HG02938 (cell line): ENCODE measurements at regions not wholly inside any gene's neighbourhood (a gene's known extent, or its start where the extent isn't known, plus 50 kb on each side); places are given as distances from the start of the nearest gene placed in this dataset.

Experiments
- ATAC-seq: cut with Tn5 transposase; IDR thresholded peaks from one replicate; pipeline ENCODE4 v1.9.1; 2021; ENCODE audit warnings: mild to moderate bottlenecking, moderate library complexity; ENCODE audit not compliant: unreplicated experiment

DNA sequence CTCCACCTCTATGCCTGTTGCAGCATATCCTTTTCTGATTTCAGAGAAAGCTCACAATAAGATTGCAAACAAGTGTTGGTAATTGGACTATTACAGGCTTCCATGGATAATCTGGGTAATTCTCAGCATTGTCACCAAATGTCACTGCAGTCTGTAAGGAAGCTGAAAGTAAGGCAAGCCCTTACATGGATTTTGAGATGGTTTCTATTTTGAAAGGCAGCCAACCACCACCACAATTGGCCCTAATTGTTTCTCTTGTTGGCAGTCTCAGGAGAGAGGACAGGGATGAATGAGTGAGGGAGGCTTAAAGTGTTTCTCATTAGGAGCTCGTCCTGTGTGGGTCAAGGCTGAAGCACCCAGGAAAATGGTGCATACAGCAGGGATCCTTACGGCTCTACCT is 879.9 kb downstream of the TUSC7 start:
- ATAC-seq = no peak

- ATAC-seq = no peak
Measured at GRCh38 chr3:117595615-117596014, 886.0 kb downstream of the TUSC7 start.

DNA sequence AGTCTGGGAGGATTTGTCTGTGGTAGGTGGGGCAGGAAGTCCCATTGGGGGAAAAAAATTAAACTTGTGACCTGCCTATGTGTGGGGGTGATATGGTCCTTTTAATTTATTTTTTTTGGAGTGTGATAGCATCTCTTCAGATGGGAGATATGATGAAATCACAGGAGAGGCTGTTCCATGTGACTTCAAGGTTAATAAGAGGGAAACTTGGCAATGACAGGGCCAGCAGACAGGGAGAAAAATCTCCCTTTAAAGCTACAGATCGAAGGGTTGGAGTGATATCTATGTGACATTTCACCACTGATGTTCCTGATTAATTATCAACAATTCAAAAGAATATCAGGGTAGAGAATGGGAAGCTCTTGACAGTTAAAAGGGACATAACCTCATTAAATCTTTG is 886.9 kb downstream of the TUSC7 start:
- ATAC-seq = no peak

- no peak for ATAC-seq
Measured at GRCh38 chr3:117597865-117598264, 888.3 kb downstream of the TUSC7 start.

GRCh38 chr3:117600112-117600511 is 890.5 kb downstream of the TUSC7 start:
- peak; percentile 39 for ATAC-seq

GRCh38 chr3:117600666-117601065 is 891.1 kb downstream of the TUSC7 start:
- no peak for ATAC-seq

DNA sequence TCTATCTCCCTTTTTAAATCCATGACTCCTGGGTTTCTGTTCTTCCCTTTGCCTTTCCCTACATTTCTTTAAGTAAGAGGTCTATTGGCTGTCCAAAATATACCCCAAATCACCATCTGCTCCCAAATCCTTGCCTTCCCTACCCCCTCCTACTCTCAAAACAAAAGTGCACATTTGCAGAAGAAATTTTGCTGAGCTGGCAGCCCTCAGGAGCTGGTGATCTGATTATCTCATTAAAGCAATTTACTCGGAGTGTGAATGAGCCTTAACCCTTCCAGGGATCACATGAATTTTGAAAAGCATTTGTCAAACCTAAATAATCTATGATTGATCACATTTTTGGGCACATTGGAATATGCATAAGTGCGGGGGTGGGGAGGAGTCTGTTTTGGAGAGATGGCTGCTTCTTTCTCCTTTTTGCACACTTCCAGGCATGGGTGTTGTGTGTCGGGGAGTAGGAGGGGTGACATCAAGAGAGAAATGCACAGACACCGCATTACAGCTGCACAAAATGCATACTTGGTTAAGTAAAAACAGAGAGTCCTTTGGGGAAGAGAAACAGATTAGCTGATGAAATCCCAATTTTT is 892.6 kb downstream of the TUSC7 start:
- no peak for ATAC-seq

- ATAC-seq = peak; percentile 58
Measured at GRCh38 chr3:117603097-117603496, 893.5 kb downstream of the TUSC7 start.

- ATAC-seq = no peak
Measured at GRCh38 chr3:117606866-117607265, 897.3 kb downstream of the TUSC7 start.

- no peak for ATAC-seq
Measured at GRCh38 chr3:117609330-117609729, 899.8 kb downstream of the TUSC7 start.

- no peak for ATAC-seq
Measured at GRCh38 chr3:117610156-117610555, 900.6 kb downstream of the TUSC7 start.

- no peak for ATAC-seq
Measured at GRCh38 chr3:117611211-117611610, 901.6 kb downstream of the TUSC7 start.

DNA sequence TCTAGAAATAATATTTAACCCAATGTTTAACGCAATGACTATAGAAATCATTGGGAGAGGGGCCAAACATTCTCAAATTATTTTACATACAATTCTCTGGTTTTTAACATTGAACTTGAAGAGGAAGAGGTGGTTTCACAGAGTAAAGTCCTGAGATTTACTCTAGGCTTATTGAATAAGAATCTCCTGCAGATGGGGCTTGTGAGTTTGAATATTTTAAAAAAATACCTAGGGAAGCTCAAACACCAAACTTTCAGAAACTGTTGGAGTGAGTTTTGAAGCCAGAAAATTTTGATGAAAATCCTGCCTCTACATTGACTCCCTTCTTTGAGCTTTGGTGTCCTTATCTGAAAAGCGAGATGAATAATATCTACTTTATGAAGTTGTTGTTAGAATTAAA is 906.6 kb downstream of the TUSC7 start:
- ATAC-seq = no peak

DNA sequence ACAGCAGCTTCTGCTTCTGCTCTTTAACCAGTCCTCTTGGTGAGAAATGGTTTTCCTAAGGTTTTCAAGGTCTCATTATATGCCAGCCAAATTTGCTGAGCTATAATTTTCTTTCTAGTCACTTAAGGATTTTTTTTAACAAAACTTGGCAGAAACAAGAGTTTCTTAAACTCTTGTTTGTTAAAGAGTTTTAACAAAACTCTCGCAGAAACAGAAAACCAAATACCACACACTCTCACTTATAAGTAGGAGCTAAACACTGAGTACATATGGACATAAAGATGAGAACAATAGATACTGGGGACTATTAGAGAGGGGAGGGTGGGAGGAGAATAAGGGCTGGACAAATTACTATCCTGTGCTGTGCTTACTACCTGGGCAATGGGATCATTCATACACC is 908.3 kb downstream of the TUSC7 start:
- no peak for ATAC-seq

DNA sequence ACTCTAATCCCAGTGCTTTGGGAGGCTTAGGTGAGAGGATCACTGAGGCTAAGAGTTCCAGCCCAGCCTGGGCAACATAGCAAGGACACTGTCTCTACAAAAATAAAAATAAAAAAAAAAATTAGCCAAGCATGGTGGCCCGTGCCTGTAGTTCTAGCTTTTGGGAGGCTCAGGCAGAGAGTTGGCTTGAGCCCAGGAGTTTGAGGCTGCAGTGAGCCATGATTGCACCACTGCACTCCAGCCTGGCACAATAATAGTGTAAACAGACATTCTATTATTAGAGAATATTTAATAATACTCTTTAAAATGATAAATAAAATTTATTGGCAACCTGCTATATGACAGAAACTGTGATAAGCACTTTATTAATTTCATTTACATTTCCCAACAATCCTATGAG is 908.9 kb downstream of the TUSC7 start:
- no peak for ATAC-seq

GRCh38 chr3:117619805-117620204 is 910.2 kb downstream of the TUSC7 start:
- ATAC-seq = no peak

GRCh38 chr3:117622171-117622841 is 912.7 kb downstream of the TUSC7 start:
- ATAC-seq = no peak

DNA sequence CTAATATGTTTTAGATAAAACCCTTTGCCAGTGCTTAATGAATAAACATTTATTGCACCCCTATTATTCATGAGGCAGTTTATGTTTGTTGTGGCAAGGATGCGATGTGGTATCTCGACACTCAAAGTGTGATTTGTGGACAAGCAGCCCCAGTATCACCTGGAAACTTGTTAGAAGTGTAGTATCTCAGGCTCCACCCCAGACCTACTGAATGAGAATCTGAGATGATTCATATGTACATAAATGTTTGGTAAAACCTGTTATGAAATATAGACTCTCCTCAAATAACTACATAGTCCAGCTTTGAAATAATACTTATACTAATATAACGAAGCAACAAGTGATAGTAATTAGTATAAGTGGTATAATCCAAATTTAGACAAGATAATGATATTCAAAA is 914.8 kb downstream of the TUSC7 start:
- no peak for ATAC-seq

DNA sequence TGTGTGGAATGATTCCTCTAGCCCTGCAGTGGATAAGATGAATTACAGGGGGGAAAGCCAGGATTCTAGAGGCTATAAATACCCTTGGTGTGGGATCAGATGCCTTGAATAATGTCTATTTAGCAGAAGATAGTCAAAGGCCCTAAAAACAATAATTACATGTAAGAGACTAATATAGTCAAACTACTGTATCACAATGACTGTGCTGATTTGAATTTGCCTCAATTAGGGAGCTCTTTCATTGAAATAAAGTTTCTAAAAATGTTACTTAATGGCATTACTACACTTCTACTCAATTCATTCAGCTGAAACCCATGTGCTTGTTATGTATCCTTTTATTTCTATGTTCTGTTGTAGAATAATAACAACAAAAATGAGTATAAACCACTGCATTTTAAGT is 915.6 kb downstream of the TUSC7 start:
- ATAC-seq = no peak

DNA sequence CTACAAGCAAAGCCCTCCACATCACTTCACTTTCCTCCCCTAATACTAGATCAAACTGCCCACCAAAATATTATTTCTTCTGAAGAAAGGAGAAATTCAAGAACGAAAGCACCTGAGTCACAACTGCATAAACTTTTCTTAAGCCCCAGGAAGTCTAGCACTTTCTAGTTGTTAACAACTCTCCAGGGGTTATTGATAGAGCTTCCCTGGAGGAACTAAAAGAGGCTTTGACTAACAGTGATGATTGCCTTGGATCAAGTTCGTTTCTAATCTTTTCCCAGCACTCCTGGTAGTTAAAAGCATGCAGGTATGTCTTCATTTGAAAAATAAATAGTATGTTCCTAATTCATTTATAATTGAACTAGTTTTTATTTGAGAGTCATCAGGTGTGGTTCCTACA is 917.0 kb downstream of the TUSC7 start:
- ATAC-seq = no peak

DNA sequence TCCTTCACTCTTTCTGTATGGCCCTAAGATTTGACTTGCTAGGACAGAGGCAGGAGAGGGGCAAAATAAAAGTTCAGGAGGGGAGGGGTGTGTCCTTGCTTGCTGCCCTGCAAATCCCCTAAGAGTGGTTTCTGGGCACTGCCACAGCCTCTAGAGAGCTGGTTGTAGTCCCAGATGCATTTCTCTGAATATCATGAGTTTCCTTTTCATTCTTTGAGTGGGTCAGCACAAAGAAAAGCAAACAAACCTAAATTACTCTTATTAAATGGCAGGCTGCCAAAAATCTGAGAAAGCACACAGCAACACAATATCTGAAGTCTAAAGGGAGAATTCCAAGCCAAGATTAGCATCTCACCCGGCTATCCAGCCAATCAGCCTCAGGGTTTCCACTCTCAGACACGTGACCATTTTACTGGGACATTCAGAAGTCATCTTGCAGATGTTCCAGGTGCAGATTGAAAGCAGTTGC is 919.3 kb downstream of the TUSC7 start:
- no peak for ATAC-seq

GRCh38 chr3:117629505-117629904 is 919.9 kb downstream of the TUSC7 start:
- no peak for ATAC-seq

DNA sequence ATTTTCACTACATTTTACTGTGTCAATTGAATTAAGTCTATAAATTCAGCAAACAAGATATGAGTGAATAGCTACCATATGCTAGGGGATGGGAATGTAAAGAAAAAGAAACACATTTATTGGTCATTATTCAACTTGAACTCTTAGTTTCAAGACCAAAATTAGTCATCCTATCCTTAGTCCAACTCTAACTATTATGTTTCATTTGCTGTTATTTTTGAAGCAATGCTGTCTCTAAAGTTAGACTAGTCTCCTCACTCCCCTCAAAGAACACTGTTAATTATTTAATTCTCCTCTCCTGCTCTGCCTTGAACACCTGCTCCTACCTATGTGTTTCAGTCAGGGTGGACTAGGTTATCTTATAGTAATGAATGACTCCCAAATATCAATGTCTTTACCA is 920.9 kb downstream of the TUSC7 start:
- ATAC-seq = peak; percentile 74
